GM18909 (cell line): ENCODE measurements at regions not wholly inside any gene's neighbourhood (a gene's known extent, or its start where the extent isn't known, plus 50 kb on each side); places are given as distances from the start of the nearest gene placed in this dataset.
"Not testable (repeated sequence)": the region's sequence is repeated elsewhere in the genome, so short reads cannot be mapped to it uniquely, and the experiment has no call there.

Experiments used
- ATAC-seq: cut with Tn5 transposase; IDR thresholded peaks from one replicate; pipeline ENCODE4 v1.9.1; 2021; ENCODE audit warnings: mild to moderate bottlenecking; ENCODE audit not compliant: unreplicated experiment, poor library complexity

- no peak for ATAC-seq
Measured at GRCh38 chr2:173697929-173698328, 267.2 kb downstream of the SP3 start.

GRCh38 chr2:173705656-173706055, 259.5 kb downstream of the SP3 start:
- no peak for ATAC-seq

- ATAC-seq = no peak
Measured at GRCh38 chr2:173706936-173707335, 258.2 kb downstream of the SP3 start.

- no peak for ATAC-seq
Measured at GRCh38 chr2:173708806-173709205, 256.4 kb downstream of the SP3 start.

DNA sequence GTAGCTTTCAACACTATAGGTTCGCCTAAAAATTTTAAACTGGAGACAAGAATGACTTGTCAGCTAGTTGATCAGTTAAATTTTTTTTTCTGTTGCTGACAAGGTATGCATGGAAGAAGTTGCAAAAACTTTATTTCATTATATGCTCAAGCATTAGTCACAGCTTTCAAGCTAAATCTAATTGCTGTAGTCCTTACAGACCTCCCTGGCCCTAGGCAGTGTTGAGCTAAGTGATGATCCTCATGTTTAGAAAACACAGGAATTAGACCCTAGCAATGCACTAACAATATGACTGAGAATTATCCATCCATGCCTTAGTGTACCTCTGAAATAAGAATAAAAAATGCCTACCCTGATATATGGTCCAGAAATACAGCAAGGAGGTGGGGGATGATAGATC, 253.4 kb downstream of the SP3 start:
- ATAC-seq = no peak

- no peak for ATAC-seq
Measured at GRCh38 chr2:173713904-173714555, 251.1 kb downstream of the SP3 start.

GRCh38 chr2:173715441-173715840, 249.7 kb downstream of the SP3 start:
- ATAC-seq = no peak

GRCh38 chr2:173716458-173717052, 248.6 kb downstream of the SP3 start:
- ATAC-seq = no peak

DNA sequence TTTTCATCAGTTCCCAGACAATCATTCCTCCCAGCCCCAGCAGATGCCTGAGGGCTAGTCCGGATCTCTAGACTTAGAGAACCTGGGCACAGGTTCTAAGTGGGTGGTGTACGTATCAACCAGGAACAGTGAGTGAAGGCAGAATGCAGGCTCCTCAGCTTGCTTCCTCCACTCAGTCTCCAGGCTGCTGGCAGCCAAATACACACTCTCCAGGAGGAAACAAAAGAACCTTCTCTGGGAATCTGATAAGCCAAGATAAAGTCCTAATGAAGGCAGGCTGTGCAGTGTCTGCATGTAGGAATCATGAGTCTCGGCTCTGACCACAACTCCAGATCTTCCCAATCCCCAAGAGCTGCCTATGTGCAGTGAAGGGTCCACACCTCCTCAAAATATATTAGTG, 245.7 kb downstream of the SP3 start:
- ATAC-seq = no peak

- ATAC-seq = no peak
Measured at GRCh38 chr2:173720306-173720705, 244.9 kb downstream of the SP3 start.

DNA sequence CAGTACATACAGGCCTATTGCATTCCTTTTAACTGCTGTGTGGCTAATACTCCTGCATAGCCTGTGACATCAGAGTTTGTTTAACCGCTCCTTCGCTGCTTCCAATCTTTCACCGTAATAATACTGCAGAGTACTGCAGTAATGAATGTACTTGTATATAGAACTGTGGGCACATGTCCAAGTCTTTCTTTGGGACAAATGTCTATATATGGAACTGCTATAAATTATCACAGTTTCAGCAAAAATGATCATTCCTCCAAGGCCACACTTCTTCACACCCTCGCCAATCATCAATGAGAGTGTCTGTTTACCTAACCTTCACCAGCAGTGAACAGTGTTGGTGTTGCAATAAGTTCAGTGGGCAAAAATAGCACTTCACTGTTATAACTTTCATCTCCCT, 230.4 kb downstream of the SP3 start:
- ATAC-seq = no peak

GRCh38 chr2:173737954-173738575, 227.1 kb downstream of the SP3 start:
- ATAC-seq = not testable (repeated sequence)

- ATAC-seq = no peak
Measured at GRCh38 chr2:173739006-173739405, 226.2 kb downstream of the SP3 start.

- no peak for ATAC-seq
Measured at GRCh38 chr2:173740639-173741038, 224.5 kb downstream of the SP3 start.

- ATAC-seq = no peak
Measured at GRCh38 chr2:173741759-173742158, 223.4 kb downstream of the SP3 start.

- no peak for ATAC-seq
Measured at GRCh38 chr2:173747035-173747434, 218.1 kb downstream of the SP3 start.

GRCh38 chr2:173749315-173749714, 215.9 kb downstream of the SP3 start:
- ATAC-seq = no peak

GRCh38 chr2:173750353-173750801, 214.8 kb downstream of the SP3 start:
- ATAC-seq = no peak

- no peak for ATAC-seq
Measured at GRCh38 chr2:173750831-173751230, 214.3 kb downstream of the SP3 start.

DNA sequence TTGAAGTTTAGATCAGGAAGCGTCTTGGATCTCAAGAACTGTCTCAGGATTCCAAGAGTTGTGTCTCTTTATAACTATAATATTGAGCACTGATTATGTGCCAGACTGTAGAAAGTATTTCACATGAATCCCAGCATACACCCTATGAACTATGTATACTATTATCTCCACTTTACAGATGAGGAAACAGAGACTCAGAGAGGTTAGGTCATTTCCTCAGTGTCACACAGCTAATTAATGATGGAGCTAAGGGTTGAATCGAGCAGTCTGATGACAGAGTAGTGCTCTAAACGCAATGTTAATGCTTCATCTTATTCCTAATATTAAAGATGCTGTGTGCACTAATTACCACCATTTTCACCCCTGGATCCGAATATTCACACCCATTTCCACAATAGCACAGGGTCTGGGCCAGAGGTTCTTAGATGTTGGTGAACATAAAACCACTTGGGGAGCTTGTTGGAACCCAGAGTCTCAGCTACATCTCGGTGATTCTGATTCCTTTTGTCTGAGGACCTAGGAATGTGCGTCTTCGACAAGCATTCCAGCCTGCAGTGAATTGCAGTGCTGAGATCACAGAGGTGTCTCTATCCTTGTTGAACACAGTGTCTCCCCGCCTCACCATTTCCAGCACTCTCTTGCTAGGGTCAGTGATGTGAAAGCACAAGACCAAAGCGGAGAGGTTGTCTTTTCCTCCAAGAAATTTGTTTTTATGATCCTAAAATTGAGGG, 213.8 kb downstream of the SP3 start:
- no peak for ATAC-seq

DNA sequence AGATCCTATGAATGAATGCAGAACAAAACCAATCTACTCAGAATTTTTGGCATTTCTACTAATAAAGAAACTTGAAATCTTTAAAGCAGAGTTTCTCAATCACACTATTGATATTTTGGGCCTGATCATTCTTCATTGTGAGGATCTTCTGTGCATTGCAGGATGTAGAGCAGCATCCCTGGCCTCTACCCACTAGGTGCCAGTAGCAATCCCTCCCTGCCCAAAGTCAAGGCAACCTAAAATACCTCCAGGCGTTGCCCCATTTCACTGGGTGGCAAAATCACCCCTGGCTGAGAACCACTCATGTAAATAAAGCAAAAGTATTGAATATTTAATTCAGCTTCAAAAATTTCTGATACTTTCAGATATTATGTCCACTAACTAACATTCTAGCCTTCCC, 213.0 kb downstream of the SP3 start:
- ATAC-seq = no peak
